GM12875 (cell line): ENCODE measurements at regions not wholly inside any gene's neighbourhood (a gene's known extent, or its start where the extent isn't known, plus 50 kb on each side); places are given as distances from the start of the nearest gene placed in this dataset.

Experiments
- H3K4me3 ChIP-seq: one replicate; pipeline ENCODE4 v1.5.1; 2011; ENCODE audit warnings: low read depth, low read length, control low read depth
- TF ChIP-seq, protein P1 (sequence below): IDR thresholded peaks from 2 replicates; pipeline ENCODE4 v1.5.1; 2011; ENCODE audit warnings: low read depth, mild to moderate bottlenecking, control low read depth, inconsistent platforms, low read length, moderate library complexity, borderline replicate concordance; ENCODE audit not compliant: insufficient read depth

DNA sequence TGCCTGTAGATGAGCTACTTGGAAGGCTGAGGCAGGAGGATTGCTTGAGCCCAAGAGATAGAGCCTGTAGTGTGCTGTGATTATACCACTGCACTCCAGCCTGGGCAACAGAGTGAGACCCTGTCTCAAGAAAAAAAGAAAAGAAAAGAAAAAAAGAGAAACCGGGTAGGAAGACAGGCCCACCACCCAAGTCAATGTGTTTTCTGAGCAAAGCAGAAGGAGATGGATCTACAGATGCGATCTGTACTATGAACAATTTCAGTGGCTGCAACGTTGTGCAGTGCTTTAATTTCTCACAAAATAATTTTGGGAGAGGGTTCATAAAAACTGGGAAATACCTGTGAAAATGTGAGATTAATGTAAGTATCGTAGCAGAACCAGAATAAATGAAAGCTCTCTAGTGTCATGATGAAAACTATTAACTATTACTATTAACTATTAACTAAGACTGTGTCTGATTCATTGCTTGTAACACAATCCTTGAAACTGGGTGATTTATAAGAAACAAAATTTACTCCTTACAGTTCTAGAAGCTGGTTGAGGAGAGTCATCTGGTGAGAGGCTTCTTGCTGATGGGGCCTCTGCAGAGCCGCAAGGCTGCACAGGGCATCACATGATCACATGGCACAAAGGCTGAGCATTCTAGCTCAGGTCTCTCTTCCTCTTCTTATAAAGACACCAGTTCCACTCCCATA lies 233.1 kb upstream of the ZNF217 start:
- no peak overlapping the region for H3K4me3 ChIP-seq
- TF ChIP-seq, protein P1, sequence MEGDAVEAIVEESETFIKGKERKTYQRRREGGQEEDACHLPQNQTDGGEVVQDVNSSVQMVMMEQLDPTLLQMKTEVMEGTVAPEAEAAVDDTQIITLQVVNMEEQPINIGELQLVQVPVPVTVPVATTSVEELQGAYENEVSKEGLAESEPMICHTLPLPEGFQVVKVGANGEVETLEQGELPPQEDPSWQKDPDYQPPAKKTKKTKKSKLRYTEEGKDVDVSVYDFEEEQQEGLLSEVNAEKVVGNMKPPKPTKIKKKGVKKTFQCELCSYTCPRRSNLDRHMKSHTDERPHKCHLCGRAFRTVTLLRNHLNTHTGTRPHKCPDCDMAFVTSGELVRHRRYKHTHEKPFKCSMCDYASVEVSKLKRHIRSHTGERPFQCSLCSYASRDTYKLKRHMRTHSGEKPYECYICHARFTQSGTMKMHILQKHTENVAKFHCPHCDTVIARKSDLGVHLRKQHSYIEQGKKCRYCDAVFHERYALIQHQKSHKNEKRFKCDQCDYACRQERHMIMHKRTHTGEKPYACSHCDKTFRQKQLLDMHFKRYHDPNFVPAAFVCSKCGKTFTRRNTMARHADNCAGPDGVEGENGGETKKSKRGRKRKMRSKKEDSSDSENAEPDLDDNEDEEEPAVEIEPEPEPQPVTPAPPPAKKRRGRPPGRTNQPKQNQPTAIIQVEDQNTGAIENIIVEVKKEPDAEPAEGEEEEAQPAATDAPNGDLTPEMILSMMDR, result no peak

DNA sequence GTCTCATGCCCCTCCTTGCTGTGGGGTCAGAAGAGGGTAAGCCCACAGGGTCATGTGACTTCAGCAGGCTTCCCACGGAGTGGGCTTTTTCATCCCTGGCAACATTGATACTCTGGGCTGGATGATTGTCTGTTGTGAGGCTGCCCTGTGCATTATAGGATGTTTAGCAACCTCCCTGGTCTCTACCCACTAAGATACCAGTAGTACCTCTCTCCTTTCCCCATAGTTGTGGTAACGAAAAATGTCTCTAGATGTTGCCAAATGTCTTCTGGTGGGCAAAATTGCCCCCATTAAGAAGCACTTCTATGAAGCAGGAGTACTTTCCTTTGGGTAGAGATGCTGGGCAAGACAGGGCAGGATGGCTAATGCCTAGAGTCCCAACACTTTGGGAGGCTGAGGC lies 232.5 kb upstream of the ZNF217 start:
- no peak overlapping the region for H3K4me3 ChIP-seq
- TF ChIP-seq, protein P1, result no peak

DNA sequence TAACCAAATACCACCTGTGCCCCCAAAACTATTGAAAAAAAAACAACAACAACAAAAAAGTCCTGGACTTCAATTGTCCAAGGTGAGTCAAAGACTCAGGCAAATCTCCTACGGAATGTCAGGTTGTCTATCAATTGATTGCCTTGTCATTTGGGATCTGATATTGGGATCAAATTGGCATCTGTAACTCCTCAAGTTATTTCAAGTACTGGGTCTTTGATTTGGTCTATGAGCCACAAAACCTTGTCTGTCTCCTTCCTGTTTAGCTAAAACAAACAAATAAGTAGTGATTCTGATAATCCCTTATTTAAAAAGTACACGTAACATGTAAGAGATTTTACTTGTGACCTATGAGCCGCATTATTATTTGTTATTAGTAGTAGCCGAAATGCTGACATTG lies 231.6 kb upstream of the ZNF217 start:
- TF ChIP-seq, protein P1, result no peak
- no peak overlapping the region for H3K4me3 ChIP-seq

DNA sequence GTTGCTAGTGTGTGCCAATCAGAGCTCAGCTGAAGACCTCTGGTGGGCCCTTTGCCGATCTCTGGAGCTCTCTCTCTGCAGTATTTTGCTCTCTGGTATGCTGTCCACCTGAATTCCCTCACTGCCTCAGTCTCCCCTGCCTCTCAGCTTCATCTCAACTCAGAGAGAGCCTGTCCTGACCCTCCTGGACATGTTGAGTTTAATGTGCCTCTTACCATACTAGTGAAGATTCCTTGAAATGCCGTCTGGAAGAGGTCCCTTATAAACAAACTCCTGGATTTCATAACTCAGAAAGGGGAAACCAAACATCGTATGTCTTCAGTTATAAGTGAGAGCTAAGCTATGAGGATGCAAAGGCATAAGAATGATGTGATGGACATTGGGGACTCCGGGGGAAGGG lies 231.1 kb upstream of the ZNF217 start:
- TF ChIP-seq, protein P1, result no peak
- no peak overlapping the region for H3K4me3 ChIP-seq

DNA sequence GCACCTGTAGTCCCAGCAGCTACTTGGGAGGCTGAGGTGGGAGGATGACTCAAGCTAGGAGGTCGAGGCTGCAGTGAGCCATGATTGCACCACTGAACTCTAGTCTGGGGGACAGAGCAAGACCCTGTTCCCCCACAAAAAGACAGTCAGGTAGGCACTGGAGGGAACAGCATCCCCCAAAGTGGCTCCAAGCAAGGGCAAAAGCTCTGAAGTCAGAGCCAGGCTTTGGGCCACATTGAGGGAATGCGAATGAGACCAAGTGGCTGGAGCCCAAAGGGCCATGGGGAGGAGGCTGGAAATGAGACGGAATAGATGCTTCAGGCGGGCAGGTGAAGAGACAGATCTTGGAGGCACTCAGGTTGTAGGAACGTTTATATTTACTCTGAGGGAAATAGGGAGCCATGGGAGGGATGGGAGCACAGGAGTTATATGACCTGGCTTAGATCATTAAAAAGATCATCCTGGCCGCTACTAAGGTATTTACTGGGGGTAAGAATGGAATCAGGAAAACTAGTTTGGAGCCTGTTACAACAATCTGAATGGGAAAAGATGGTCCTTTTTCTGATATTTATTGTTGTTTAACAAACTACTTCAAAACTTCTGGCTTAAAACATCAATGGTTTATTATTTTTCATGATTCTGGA lies 229.6 kb upstream of the ZNF217 start:
- TF ChIP-seq, protein P1, result no peak
- no peak overlapping the region for H3K4me3 ChIP-seq

DNA sequence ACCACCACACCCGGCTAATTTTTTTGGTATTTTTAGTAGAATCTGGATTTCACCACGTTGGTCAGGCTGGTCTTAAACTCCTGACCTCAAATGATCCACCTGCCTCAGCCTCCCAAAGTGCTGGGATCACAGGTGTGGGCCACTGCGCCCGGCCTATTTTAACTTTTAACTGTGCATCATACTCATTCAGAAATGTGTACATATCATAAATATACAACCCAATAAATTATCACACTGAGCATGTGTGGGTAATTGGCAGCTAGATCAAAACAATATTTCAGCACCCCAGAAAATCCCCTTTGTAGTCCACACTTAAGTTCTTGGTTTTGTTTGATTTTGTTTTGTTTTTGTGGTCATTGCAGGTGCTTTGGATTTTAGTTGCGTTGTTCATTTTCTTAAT lies 228.9 kb upstream of the ZNF217 start:
- TF ChIP-seq, protein P1, result no peak
- no peak overlapping the region for H3K4me3 ChIP-seq

DNA sequence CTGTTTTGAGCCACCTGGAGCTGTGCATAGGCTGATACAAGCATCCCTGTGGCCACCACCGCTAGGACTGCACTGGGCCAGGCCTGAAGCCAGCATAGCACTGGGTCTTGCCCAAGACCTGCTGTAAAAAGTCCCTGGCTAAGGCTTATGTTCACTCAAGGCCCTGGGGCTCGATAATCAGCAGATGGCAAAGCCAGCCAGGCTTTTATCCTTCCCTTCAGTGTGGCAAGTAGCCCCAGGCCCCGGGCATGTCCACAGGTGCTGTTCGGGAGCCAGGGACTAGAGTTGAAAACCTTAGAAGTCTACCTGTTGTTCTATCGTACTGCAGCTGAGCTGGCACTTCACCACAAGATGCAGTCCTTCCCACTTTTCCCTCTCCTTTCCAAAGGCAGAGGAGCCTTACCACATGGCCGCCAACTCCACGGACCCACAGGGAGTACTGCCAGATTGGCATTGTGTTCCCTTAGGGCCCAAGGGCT lies 226.4 kb upstream of the ZNF217 start:
- TF ChIP-seq, protein P1, result no peak

More for the DNA sequence above, 226.4 kb upstream of the ZNF217 start:
- no peak overlapping the region for H3K4me3 ChIP-seq
